ENCODE measurements at regions not wholly inside any gene's neighbourhood (a gene's known extent, or its start where the extent isn't known, plus 50 kb on each side); places are given as distances from the start of the nearest gene placed in this dataset.

GRCh38 chr13:30520571-30520970 lies 54.8 kb upstream of the HMGB1 start:
- TF ChIP-seq CTCF (IDR thresholded peaks at IDR 0.05; ENCODE audit: poor library complexity) = no peak
- no peak for TF ChIP-seq EZH2 (IDR thresholded peaks at IDR 0.05; ENCODE audit: borderline replicate concordance)
- TF ChIP-seq EZH2phosphoT487 (IDR thresholded peaks at IDR 0.05; ENCODE audit: low read depth, severe bottlenecking, unreplicated experiment) = no peak
